Osteoblast (primary cell): ENCODE measurements at regions not wholly inside any gene's neighbourhood (a gene's known extent, or its start where the extent isn't known, plus 50 kb on each side); places are given as distances from the start of the nearest gene placed in this dataset.

Experiments
- DNase-seq: peaks from one replicate; pipeline ENCODE4 v3.0.0; 2011; ENCODE audit warnings: low spot score, mixed read lengths; ENCODE audit not compliant: insufficient read length; ENCODE audit errors: missing footprints
- H2AFZ ChIP-seq: 2 replicates; pipeline ENCODE4 v1.6.0; 2011; ENCODE audit warnings: mild to moderate bottlenecking, low read length
- H3K27ac ChIP-seq: 2 replicates; pipeline ENCODE4 v1.5.1; 2011; ENCODE audit warnings: mild to moderate bottlenecking, low read depth, low read length, moderate library complexity
- H3K27me3 ChIP-seq: 2 replicates; pipeline ENCODE4 v1.6.0; 2012; ENCODE audit warnings: mild to moderate bottlenecking, control low read depth, inconsistent platforms, low read length, moderate library complexity; ENCODE audit not compliant: insufficient read depth
- H3K36me3 ChIP-seq: 2 replicates; pipeline ENCODE4 v1.5.1; 2011; ENCODE audit warnings: mild to moderate bottlenecking, low read length, control low read depth, moderate library complexity; ENCODE audit not compliant: insufficient read depth
- H3K4me1 ChIP-seq: 2 replicates; pipeline ENCODE4 v1.5.1; 2011; ENCODE audit warnings: mild to moderate bottlenecking, low read length, control low read depth, moderate library complexity; ENCODE audit not compliant: insufficient read depth
- H3K4me2 ChIP-seq: 2 replicates; pipeline ENCODE4 v1.6.0; 2011; ENCODE audit warnings: mild to moderate bottlenecking, low read length; ENCODE audit not compliant: insufficient read depth
- H3K4me3 ChIP-seq: fragments of 200-600 bp; sonication (generic); 3 replicates; pipeline ENCODE4 v1.5.1; 2012; ENCODE audit warnings: mild to moderate bottlenecking, low read length, inconsistent platforms; ENCODE audit not compliant: insufficient read depth
- H3K79me2 ChIP-seq: 2 replicates; pipeline ENCODE4 v1.6.0; 2012; ENCODE audit warnings: mild to moderate bottlenecking, low read length, control low read depth, inconsistent platforms; ENCODE audit not compliant: insufficient read depth
- H3K9me3 ChIP-seq: 2 replicates; pipeline ENCODE4 v1.5.1; 2011; ENCODE audit warnings: low read depth, low read length, control low read depth
- H4K20me1 ChIP-seq: 2 replicates; pipeline ENCODE4 v1.6.0; 2012; ENCODE audit warnings: mild to moderate bottlenecking, low read length, control low read depth; ENCODE audit not compliant: insufficient read depth
- TF ChIP-seq, protein P1 (sequence below): IDR thresholded peaks from 2 replicates; pipeline ENCODE4 v1.5.1; 2011; ENCODE audit warnings: mild to moderate bottlenecking, low read depth, low read length, moderate library complexity; ENCODE audit errors: extremely low read depth

- TF ChIP-seq, protein P1, sequence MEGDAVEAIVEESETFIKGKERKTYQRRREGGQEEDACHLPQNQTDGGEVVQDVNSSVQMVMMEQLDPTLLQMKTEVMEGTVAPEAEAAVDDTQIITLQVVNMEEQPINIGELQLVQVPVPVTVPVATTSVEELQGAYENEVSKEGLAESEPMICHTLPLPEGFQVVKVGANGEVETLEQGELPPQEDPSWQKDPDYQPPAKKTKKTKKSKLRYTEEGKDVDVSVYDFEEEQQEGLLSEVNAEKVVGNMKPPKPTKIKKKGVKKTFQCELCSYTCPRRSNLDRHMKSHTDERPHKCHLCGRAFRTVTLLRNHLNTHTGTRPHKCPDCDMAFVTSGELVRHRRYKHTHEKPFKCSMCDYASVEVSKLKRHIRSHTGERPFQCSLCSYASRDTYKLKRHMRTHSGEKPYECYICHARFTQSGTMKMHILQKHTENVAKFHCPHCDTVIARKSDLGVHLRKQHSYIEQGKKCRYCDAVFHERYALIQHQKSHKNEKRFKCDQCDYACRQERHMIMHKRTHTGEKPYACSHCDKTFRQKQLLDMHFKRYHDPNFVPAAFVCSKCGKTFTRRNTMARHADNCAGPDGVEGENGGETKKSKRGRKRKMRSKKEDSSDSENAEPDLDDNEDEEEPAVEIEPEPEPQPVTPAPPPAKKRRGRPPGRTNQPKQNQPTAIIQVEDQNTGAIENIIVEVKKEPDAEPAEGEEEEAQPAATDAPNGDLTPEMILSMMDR: no peak
- no peaks in the 10 kb centered on the region for H3K27me3 ChIP-seq
- no peak overlapping the region for H3K27ac ChIP-seq
- no peak for DNase-seq
- no peaks in the 10 kb centered on the region for H3K9me3 ChIP-seq
- no peaks in the 10 kb centered on the region for H4K20me1 ChIP-seq
- H3K79me2 ChIP-seq: no peaks in the 10 kb centered on the region
- no peaks in the 10 kb centered on the region for H3K36me3 ChIP-seq
- no peak overlapping the region for H2AFZ ChIP-seq
- no peak overlapping the region for H3K4me3 ChIP-seq
- no peaks in the 10 kb centered on the region for H3K4me1 ChIP-seq
- H3K4me2 ChIP-seq: no peak overlapping the region
These were observed 1218.8 kb upstream of the LRRTM1 start for GRCh38 chr2:81523344-81523743.

GRCh38 chr2:81513328-81513727 is 1208.8 kb upstream of the LRRTM1 start:
- H2AFZ ChIP-seq: no peak overlapping the region
- no peak overlapping the region for H3K4me2 ChIP-seq
- no peak for DNase-seq
- no peaks in the 10 kb centered on the region for H4K20me1 ChIP-seq
- no peak overlapping the region for H3K4me3 ChIP-seq
- H3K27me3 ChIP-seq: no peaks in the 10 kb centered on the region
- H3K79me2 ChIP-seq: no peaks in the 10 kb centered on the region
- no peaks in the 10 kb centered on the region for H3K9me3 ChIP-seq
- TF ChIP-seq, protein P1: no peak
- H3K36me3 ChIP-seq: no peaks in the 10 kb centered on the region
- H3K4me1 ChIP-seq: no peaks in the 10 kb centered on the region
- no peak overlapping the region for H3K27ac ChIP-seq

- Histone ChIP-seq H3K4me1 (no peaks in the 10 kb centered on the region), H3K9me3 (peaks cover 2% of the 10 kb centered on the region), H4K20me1 (no peaks in the 10 kb centered on the region), H3K27me3 (no peaks in the 10 kb centered on the region), H2AFZ (no peak overlapping the region), H3K4me2 (no peak overlapping the region), H3K27ac (no peak overlapping the region), H3K4me3 (no peak overlapping the region), H3K79me2 (no peaks in the 10 kb centered on the region), H3K36me3 (no peaks in the 10 kb centered on the region)
- no peak for DNase-seq
- TF ChIP-seq, protein P1: no peak
These were observed 1201.0 kb upstream of the LRRTM1 start for GRCh38 chr2:81505586-81505985.

GRCh38 chr2:81495556-81495955 is 1191.0 kb upstream of the LRRTM1 start:
- H3K36me3 ChIP-seq: no peaks in the 10 kb centered on the region
- H3K4me3 ChIP-seq: no peak overlapping the region
- TF ChIP-seq, protein P1: no peak
- no peak for DNase-seq
- no peak overlapping the region for H3K27ac ChIP-seq
- H3K79me2 ChIP-seq: no peaks in the 10 kb centered on the region
- H2AFZ ChIP-seq: no peak overlapping the region
- H4K20me1 ChIP-seq: no peaks in the 10 kb centered on the region
- no peaks in the 10 kb centered on the region for H3K4me1 ChIP-seq
- no peak overlapping the region for H3K4me2 ChIP-seq
- no peaks in the 10 kb centered on the region for H3K9me3 ChIP-seq
- no peaks in the 10 kb centered on the region for H3K27me3 ChIP-seq
